Peyer's patch (tissue), 4 donors: ENCODE measurements at regions not wholly inside any gene's neighbourhood (a gene's known extent, or its start where the extent isn't known, plus 50 kb on each side); places are given as distances from the start of the nearest gene placed in this dataset.

Source experiments
- DNase-seq, 3 donors: peaks; one replicate each; pipeline ENCODE4 v3.0.0-alpha.2; 2017 to 2019
- H3K27ac ChIP-seq, 4 donors: fragments of 200-600 bp; sonication (generic); one replicate each; pipeline ENCODE4 v1.5.1; 2016 to 2019
- H3K27me3 ChIP-seq, 2 donors: fragments of 200-600 bp; sonication (generic); one replicate each; pipeline ENCODE4 v1.5.1; 2019
- H3K36me3 ChIP-seq, 3 donors: fragments of 200-600 bp; sonication (generic); one replicate each; pipeline ENCODE4 v1.5.1; 2016 to 2019
- H3K4me1 ChIP-seq, 4 donors: fragments of 200-600 bp; sonication (generic); one replicate each; pipeline ENCODE4 v1.5.1; 2016 to 2019
- H3K4me3 ChIP-seq, 4 donors: fragments of 200-600 bp; sonication (generic); 1 replicate in 3 of 4; 2 replicates in 1 of 4; pipeline ENCODE4 v1.5.1; 2016 to 2019; ENCODE audit warnings: mild to moderate bottlenecking in 1 of 4
- H3K9me3 ChIP-seq, 4 donors: fragments of 200-600 bp; sonication (generic); one replicate each; pipeline ENCODE4 v1.5.1; 2016 to 2019; ENCODE audit warnings: mild to moderate bottlenecking in 1 of 4
- CTCF ChIP-seq, 6 experiments: fragments of 450-650 bp in 4 of 6; fragments of 200-600 bp in 2 of 6; sonication (generic) in 1 of 6; IDR thresholded peaks; one replicate each; pipeline ENCODE4 v1.5.1; 2017 to 2019; ENCODE audit warnings: antibody characterized with exemption in 6 of 6, mild to moderate bottlenecking in 3 of 6, moderate library complexity in 1 of 6
- POLR2A ChIP-seq, 2 donors: fragments of 450-650 bp; IDR thresholded peaks; one replicate each; pipeline ENCODE4 v1.5.1; 2017; ENCODE audit warnings: antibody characterized with exemption in 2 of 2, mild to moderate bottlenecking in 2 of 2, moderate library complexity in 2 of 2

GRCh38 chr9:7980691-7981289, 181.2 kb upstream of the DMAC1 start:
- peaks cover 0 to 13% (median 2%) of the 10 kb centered on the region in 4 donors for H3K4me1 ChIP-seq
- no peak overlapping the region for H3K27ac ChIP-seq
- no peaks in the 10 kb centered on the region for H3K9me3 ChIP-seq
- no peaks in the 10 kb centered on the region for H3K36me3 ChIP-seq
- H3K27me3 ChIP-seq = no peaks in the 10 kb centered on the region
- DNase-seq = no peak
- H3K4me3 ChIP-seq = no peak overlapping the region
- TF ChIP-seq POLR2A (IDR thresholded peaks at IDR 0.05) = no peak
- no peak for TF ChIP-seq CTCF (IDR thresholded peaks at IDR 0.05)

GRCh38 chr9:7980041-7980440, 180.5 kb upstream of the DMAC1 start:
- DNase-seq = no peak
- peaks cover 0 to 19% (median 2%) of the 10 kb centered on the region in 4 donors for H3K4me1 ChIP-seq

GRCh38 chr9:7979611-7980010, 180.0 kb upstream of the DMAC1 start:
- no peak overlapping the region for H3K4me3 ChIP-seq
- no peaks in the 10 kb centered on the region for H3K27me3 ChIP-seq
- no peaks in the 10 kb centered on the region for H3K36me3 ChIP-seq
- no peaks in the 10 kb centered on the region for H3K9me3 ChIP-seq
- H3K27ac ChIP-seq = no peak overlapping the region
- TF ChIP-seq CTCF (IDR thresholded peaks at IDR 0.05) = no peak
- no peak for TF ChIP-seq POLR2A (IDR thresholded peaks at IDR 0.05)
- H3K4me1 ChIP-seq = peaks cover 0 to 23% (median 2%) of the 10 kb centered on the region in 4 donors
- no peak for DNase-seq

More at GRCh38 chr9:7980041-7980440, 180.5 kb upstream of the DMAC1 start:
- Histone ChIP-seq H3K9me3 (no peaks in the 10 kb centered on the region), H3K4me3 (no peak overlapping the region), H3K36me3 (no peaks in the 10 kb centered on the region), H3K27ac (no peak overlapping the region), H3K27me3 (no peaks in the 10 kb centered on the region)
- TF ChIP-seq CTCF (IDR thresholded peaks at IDR 0.05) = no peak
- TF ChIP-seq POLR2A (IDR thresholded peaks at IDR 0.05) = no peak

GRCh38 chr9:7977586-7977985, 178.0 kb upstream of the DMAC1 start:
- H3K9me3 ChIP-seq = no peaks in the 10 kb centered on the region
- peaks cover 0 to 27% (median 2%) of the 10 kb centered on the region in 4 donors for H3K4me1 ChIP-seq
- H3K36me3 ChIP-seq = no peaks in the 10 kb centered on the region
- no peaks in the 10 kb centered on the region for H3K27me3 ChIP-seq
- TF ChIP-seq POLR2A (IDR thresholded peaks at IDR 0.05) (no peak), CTCF (IDR thresholded peaks at IDR 0.05) (no peak)
- H3K27ac ChIP-seq = peak overlapping the region in 3 of 4 donors; percentile 9 to 52 (median 39)
- no peak for DNase-seq
- H3K4me3 ChIP-seq = no peak overlapping the region

- no peaks in the 10 kb centered on the region for H3K27me3 ChIP-seq
Measured at GRCh38 chr9:7976856-7977255, 177.3 kb upstream of the DMAC1 start.

More at GRCh38 chr9:7976856-7977255, 177.3 kb upstream of the DMAC1 start:
- TF ChIP-seq CTCF (IDR thresholded peaks at IDR 0.05) = no peak
- no peak for TF ChIP-seq POLR2A (IDR thresholded peaks at IDR 0.05)
- no peaks in the 10 kb centered on the region for H3K9me3 ChIP-seq
- no peaks in the 10 kb centered on the region for H3K36me3 ChIP-seq
- H3K27ac ChIP-seq = peak overlapping the region; percentile 3 to 52 (median 24)
- no peak overlapping the region for H3K4me3 ChIP-seq
- peaks cover 0 to 27% (median 2%) of the 10 kb centered on the region in 4 donors for H3K4me1 ChIP-seq
- no peak for DNase-seq
